ENCODE measurements at regions not wholly inside any gene's neighbourhood (a gene's known extent, or its start where the extent isn't known, plus 50 kb on each side); places are given as distances from the start of the nearest gene placed in this dataset.

- no peak for DNase-seq (ENCODE audit: low read depth)
- Histone ChIP-seq H3K36me3 (ENCODE audit: control insufficient read depth, insufficient read depth, low read length) (no peaks in the 10 kb centered on the region), H3K27me3 (ENCODE audit: control insufficient read depth, insufficient read depth, low read length) (no peaks in the 10 kb centered on the region), H3K4me3 (ENCODE audit: low read depth, low read length) (no peak overlapping the region)
- TF ChIP-seq CTCF (IDR thresholded peaks at IDR 0.05; ENCODE audit: insufficient read depth, low read length, poor library complexity, severe bottlenecking): no peak
Measured at GRCh38 chr6:134502614-134503549, 185.0 kb upstream of the SGK1 start.

- TF ChIP-seq CTCF (IDR thresholded peaks at IDR 0.05; ENCODE audit: insufficient read depth, low read length, poor library complexity, severe bottlenecking): no peak
- Histone ChIP-seq H3K27me3 (ENCODE audit: control insufficient read depth, insufficient read depth, low read length) (no peaks in the 10 kb centered on the region), H3K4me3 (ENCODE audit: low read depth, low read length) (no peak overlapping the region), H3K36me3 (ENCODE audit: control insufficient read depth, insufficient read depth, low read length) (no peaks in the 10 kb centered on the region)
- no peak for DNase-seq (ENCODE audit: low read depth)
Measured at GRCh38 chr6:134495890-134496248, 178.0 kb upstream of the SGK1 start.

GRCh38 chr6:134495203-134495889 lies 177.4 kb upstream of the SGK1 start:
- H3K4me3 ChIP-seq (ENCODE audit: low read depth, low read length): no peak overlapping the region

GRCh38 chr6:134493789-134494188 lies 175.9 kb upstream of the SGK1 start:
- no peak for DNase-seq (ENCODE audit: low read depth)
- Histone ChIP-seq H3K4me3 (ENCODE audit: low read depth, low read length) (no peak overlapping the region), H3K36me3 (ENCODE audit: control insufficient read depth, insufficient read depth, low read length) (no peaks in the 10 kb centered on the region), H3K27me3 (ENCODE audit: control insufficient read depth, insufficient read depth, low read length) (no peaks in the 10 kb centered on the region)
- no peak for TF ChIP-seq CTCF (IDR thresholded peaks at IDR 0.05; ENCODE audit: insufficient read depth, low read length, poor library complexity, severe bottlenecking)

More at GRCh38 chr6:134495203-134495889, 177.4 kb upstream of the SGK1 start:
- no peaks in the 10 kb centered on the region for H3K36me3 ChIP-seq (ENCODE audit: control insufficient read depth, insufficient read depth, low read length)
- no peaks in the 10 kb centered on the region for H3K27me3 ChIP-seq (ENCODE audit: control insufficient read depth, insufficient read depth, low read length)
- no peak for DNase-seq (ENCODE audit: low read depth)
- TF ChIP-seq CTCF (IDR thresholded peaks at IDR 0.05; ENCODE audit: insufficient read depth, low read length, poor library complexity, severe bottlenecking): no peak

GRCh38 chr6:134491477-134491876 lies 173.6 kb upstream of the SGK1 start:
- no peak for DNase-seq (ENCODE audit: low read depth)
- no peaks in the 10 kb centered on the region for H3K27me3 ChIP-seq (ENCODE audit: control insufficient read depth, insufficient read depth, low read length)
- TF ChIP-seq CTCF (IDR thresholded peaks at IDR 0.05; ENCODE audit: insufficient read depth, low read length, poor library complexity, severe bottlenecking): no peak

More at GRCh38 chr6:134491477-134491876, 173.6 kb upstream of the SGK1 start:
- no peaks in the 10 kb centered on the region for H3K36me3 ChIP-seq (ENCODE audit: control insufficient read depth, insufficient read depth, low read length)
- H3K4me3 ChIP-seq (ENCODE audit: low read depth, low read length): no peak overlapping the region
